MM.1S (cell line): ENCODE measurements at regions not wholly inside any gene's neighbourhood (a gene's known extent, or its start where the extent isn't known, plus 50 kb on each side); places are given as distances from the start of the nearest gene placed in this dataset.

Source experiments
- EZH2 ChIP-seq: fragments of 300-600 bp; sonication (generic); optimal IDR thresholded peaks from 2 replicates; pipeline ENCODE3; 2017; ENCODE audit warnings: low read depth, mild to moderate bottlenecking, antibody characterized with exemption, low read length, mixed read lengths
- EZH2phosphoT487 ChIP-seq: fragments of 300-600 bp; sonication (generic); IDR thresholded peaks from 2 replicates; pipeline ENCODE4 v1.6.1; 2018; ENCODE audit warnings: antibody characterized with exemption, low read length
- TF ChIP-seq, protein P1 (sequence below): fragments of 300-600 bp; sonication (generic); IDR thresholded peaks from 2 replicates; pipeline ENCODE4 v1.5.1; 2016; ENCODE audit warnings: antibody characterized with exemption, low read length, mixed read lengths

- TF ChIP-seq EZH2 (no peak), EZH2phosphoT487 (no peak)
- TF ChIP-seq, protein P1, sequence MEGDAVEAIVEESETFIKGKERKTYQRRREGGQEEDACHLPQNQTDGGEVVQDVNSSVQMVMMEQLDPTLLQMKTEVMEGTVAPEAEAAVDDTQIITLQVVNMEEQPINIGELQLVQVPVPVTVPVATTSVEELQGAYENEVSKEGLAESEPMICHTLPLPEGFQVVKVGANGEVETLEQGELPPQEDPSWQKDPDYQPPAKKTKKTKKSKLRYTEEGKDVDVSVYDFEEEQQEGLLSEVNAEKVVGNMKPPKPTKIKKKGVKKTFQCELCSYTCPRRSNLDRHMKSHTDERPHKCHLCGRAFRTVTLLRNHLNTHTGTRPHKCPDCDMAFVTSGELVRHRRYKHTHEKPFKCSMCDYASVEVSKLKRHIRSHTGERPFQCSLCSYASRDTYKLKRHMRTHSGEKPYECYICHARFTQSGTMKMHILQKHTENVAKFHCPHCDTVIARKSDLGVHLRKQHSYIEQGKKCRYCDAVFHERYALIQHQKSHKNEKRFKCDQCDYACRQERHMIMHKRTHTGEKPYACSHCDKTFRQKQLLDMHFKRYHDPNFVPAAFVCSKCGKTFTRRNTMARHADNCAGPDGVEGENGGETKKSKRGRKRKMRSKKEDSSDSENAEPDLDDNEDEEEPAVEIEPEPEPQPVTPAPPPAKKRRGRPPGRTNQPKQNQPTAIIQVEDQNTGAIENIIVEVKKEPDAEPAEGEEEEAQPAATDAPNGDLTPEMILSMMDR, result no peak
Observed at GRCh38 chr20:4524792-4525191, 161.5 kb upstream of the PRNP start.
